GM18861 (cell line): ENCODE measurements at regions not wholly inside any gene's neighbourhood (a gene's known extent, or its start where the extent isn't known, plus 50 kb on each side); places are given as distances from the start of the nearest gene placed in this dataset.
"Not testable (repeated sequence)": the region's sequence is repeated elsewhere in the genome, so short reads cannot be mapped to it uniquely, and the experiment has no call there.

Experiments
- ATAC-seq: cut with Tn5 transposase; IDR thresholded peaks from one replicate; pipeline ENCODE4 v1.9.1; 2021; ENCODE audit not compliant: unreplicated experiment

- ATAC-seq: no peak
Observed at GRCh38 chr18:28767727-28768211, 590.8 kb upstream of the CDH2 start.

- no peak for ATAC-seq
Observed at GRCh38 chr18:28767201-28767600, 590.3 kb upstream of the CDH2 start.

- ATAC-seq: no peak
Observed at GRCh38 chr18:28766721-28767120, 589.8 kb upstream of the CDH2 start.

- no peak for ATAC-seq
Observed at GRCh38 chr18:28766027-28766426, 589.1 kb upstream of the CDH2 start.

- no peak for ATAC-seq
Observed at GRCh38 chr18:28760299-28760698, 583.4 kb upstream of the CDH2 start.

- no peak for ATAC-seq
Observed at GRCh38 chr18:28757466-28758008, 580.6 kb upstream of the CDH2 start.

- ATAC-seq: no peak
Observed at GRCh38 chr18:28743115-28743514, 566.2 kb upstream of the CDH2 start.

- ATAC-seq: no peak
Observed at GRCh38 chr18:28740575-28740974, 563.6 kb upstream of the CDH2 start.

GRCh38 chr18:28736951-28737350, 560.0 kb upstream of the CDH2 start:
- ATAC-seq: no peak

- no peak for ATAC-seq
Observed at GRCh38 chr18:28736223-28736622, 559.3 kb upstream of the CDH2 start.

- no peak for ATAC-seq
Observed at GRCh38 chr18:28735731-28736130, 558.8 kb upstream of the CDH2 start.

GRCh38 chr18:28729321-28729720, 552.4 kb upstream of the CDH2 start:
- ATAC-seq: no peak

- ATAC-seq: no peak
Observed at GRCh38 chr18:28728891-28729290, 552.0 kb upstream of the CDH2 start.

- not testable (repeated sequence) for ATAC-seq
Observed at GRCh38 chr18:28727189-28727588, 550.3 kb upstream of the CDH2 start.

- no peak for ATAC-seq
Observed at GRCh38 chr18:28725876-28726275, 548.9 kb upstream of the CDH2 start.

GRCh38 chr18:28723506-28723905, 546.6 kb upstream of the CDH2 start:
- no peak for ATAC-seq

GRCh38 chr18:28718696-28719095, 541.8 kb upstream of the CDH2 start:
- ATAC-seq: no peak

- ATAC-seq: no peak
Observed at GRCh38 chr18:28716338-28716737, 539.4 kb upstream of the CDH2 start.

GRCh38 chr18:28715206-28715605, 538.3 kb upstream of the CDH2 start:
- no peak for ATAC-seq

- no peak for ATAC-seq
Observed at GRCh38 chr18:28714498-28714897, 537.6 kb upstream of the CDH2 start.

- ATAC-seq: no peak
Observed at GRCh38 chr18:28712796-28713425, 536.0 kb upstream of the CDH2 start.

GRCh38 chr18:28712172-28712571, 535.2 kb upstream of the CDH2 start:
- ATAC-seq: no peak

GRCh38 chr18:28711096-28711495, 534.2 kb upstream of the CDH2 start:
- ATAC-seq: no peak
